ENCODE measurements at regions not wholly inside any gene's neighbourhood (a gene's known extent, or its start where the extent isn't known, plus 50 kb on each side); places are given as distances from the start of the nearest gene placed in this dataset.

DNA sequence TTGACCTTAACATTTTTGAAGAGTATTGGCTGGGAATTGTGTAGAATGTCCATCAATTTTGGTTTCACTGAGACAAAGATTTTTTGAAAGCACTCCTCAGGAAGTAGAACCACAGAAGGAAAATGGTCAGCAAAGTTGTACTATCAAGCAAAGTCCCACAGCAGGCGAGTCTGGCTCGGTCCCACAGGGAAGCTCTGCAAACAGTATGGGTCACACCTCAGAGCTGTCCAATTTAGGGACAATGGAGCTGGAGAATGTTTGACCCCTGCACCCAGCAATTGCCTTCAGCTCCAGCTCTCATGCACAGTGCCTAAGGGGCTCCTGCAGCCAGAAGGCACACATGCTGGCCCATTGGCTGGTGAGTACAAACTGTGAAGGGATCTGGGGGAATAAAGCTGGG lies 147.0 kb downstream of the MAFB start:
- DNase-seq (ENCODE audit: low read depth in 2 of 2), result no peak

DNA sequence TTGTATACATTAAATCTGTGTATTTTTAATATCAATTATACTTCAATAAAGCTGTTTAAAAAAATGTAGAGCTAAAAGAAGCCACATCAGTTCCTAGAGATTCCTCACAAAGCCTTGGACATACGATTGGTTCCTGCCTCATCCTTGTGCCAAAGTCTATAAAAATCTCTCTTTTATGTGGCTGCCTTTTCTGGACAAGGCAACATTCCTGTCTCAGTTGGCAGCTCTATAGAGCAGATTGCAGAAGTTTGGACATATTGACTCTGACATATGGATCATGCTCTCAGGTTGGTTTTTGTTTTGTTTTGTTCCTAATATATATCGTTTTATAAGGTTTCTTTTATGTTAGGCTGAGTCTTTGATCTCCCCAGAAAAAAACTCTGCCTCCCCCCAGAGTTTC lies 148.9 kb downstream of the MAFB start:
- DNase-seq (ENCODE audit: low read depth in 2 of 2), result no peak

DNA sequence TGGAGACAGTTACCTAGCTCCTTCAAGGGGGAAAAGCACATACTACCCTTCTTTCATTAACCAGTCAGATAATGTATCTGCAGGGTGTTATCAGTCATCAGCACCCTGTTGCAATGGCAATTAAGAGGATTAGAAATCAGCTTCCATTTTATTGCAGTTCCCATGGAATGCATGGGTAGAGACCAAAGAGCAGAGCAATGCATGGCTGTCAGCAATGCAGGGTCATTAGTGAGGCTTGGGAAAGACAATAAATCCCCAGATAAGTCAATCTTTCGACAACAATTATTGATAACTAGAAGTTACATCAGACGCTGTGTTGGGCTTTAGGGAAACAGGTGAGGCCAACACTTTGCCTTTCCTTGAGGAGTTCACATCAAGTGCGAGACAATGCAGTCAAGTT lies 150.9 kb downstream of the MAFB start:
- no peak for DNase-seq (ENCODE audit: low read depth in 2 of 2)

DNA sequence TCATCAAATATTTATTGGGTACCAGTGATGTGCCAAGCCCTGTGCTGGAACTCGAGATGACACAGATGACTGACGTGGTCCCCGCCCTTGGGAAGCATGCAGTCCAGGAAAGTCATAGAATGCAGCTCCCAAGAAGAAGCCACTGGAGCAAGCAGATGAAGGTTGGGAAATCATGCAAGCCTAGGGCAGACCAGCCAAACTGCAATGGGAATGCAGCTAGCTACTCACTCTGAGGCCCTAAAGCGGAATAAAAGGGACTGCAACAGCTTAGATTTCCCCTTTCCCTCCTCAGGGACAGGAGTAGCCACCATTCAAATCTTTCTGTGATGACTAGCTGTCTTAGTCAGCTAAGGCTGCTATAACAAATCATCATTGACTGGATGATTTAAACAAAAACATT lies 152.2 kb downstream of the MAFB start:
- no peak for DNase-seq (ENCODE audit: low read depth in 2 of 2)

DNA sequence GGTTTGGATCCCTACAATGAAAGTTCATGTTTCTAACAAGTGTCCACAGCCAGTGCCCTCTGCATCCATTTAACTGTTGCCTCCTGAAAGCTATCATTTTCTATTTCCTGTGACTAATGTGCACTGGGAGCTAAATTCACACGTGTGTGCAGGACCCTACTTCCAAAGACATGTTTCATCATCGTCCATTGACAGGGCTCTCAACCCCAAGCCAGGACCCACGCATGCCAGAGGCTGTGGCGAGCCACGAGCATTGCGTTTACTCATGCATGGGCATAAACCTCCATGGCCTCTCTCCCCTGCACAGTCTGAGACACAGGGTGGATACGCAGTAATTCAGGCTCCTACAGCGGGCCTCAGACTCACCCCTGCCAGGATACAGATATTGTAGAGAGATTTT lies 153.2 kb downstream of the MAFB start:
- no peak for DNase-seq (ENCODE audit: low read depth in 2 of 2)

DNA sequence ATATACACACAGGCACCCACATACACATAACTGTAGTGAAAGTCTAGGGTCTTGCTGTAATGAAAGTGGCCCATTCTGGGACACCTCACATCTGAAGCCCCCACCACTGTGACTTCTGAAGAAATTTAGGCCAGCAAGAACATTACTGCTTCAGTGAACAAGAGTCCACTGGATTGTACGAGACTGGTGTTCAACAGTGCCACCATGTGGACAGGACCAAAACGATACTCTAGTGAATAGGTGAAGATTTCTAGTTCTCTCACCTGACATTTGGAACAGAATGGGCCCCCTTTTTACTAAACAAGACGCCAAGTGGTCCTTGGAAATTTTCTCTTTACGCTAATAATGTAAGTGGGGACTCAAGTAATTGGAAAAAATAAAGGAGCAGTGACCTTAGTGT lies 156.9 kb downstream of the MAFB start:
- DNase-seq (ENCODE audit: low read depth in 2 of 2), result peak in 1 of 2 experiments; percentile 2

DNA sequence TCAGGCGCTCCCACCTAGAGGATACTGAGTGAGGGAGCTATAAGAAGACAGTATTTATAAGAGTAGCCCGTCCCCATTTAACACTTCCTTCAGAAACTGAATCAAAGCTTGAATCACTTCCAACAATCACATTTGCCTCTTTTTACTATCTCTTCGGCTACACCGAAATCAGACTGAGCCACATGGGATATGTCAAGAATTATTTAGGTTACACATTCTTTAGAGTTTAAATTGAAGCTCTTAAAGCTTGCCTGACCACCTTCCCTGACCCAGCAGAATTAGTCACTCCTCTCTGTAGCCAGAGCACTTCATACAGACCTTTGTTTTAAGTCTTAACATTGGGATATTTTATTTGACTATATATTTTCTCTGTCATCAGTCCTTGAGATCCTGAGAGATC lies 163.7 kb downstream of the MAFB start:
- DNase-seq (ENCODE audit: low read depth in 2 of 2), result no peak

DNA sequence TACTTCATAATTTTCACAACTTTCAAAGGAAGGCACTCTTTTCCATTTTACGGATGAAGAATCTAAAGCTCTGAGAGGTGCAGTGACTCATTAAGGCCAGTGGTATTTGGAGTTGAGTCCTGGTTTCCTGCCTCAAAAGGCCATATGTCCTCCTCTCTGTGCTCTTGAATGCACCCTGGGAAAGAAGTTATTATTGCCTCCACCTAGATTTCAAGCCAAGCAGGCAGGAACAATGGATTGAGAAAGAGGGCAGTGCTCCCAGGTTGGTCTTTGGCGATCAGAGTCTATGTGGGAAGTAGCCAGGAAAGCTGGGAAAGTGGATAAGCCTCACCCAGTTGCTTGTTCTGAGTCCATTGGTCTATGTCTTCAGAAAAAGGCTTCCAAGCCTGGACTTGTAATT lies 165.0 kb downstream of the MAFB start:
- no peak for DNase-seq (ENCODE audit: low read depth in 2 of 2)

DNA sequence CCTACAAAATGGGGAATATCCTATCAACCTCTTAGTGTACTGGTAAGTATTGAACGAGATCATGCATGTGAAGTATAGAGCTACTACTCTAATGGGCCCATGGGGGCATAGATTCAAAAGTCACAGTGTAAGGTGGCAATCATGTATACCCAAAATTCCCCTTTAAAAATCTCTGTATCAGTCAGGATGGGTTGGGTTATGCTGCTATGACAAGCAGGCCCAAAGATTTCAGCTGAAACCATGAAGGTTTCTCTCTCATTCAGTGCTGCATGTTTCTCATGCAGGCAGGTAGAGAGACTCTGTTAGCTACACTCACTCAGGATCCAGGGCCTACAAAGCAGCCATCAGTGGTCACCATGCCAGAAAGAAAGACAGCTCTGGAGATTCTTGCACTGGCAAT lies 166.6 kb downstream of the MAFB start:
- DNase-seq (ENCODE audit: low read depth in 2 of 2), result no peak

DNA sequence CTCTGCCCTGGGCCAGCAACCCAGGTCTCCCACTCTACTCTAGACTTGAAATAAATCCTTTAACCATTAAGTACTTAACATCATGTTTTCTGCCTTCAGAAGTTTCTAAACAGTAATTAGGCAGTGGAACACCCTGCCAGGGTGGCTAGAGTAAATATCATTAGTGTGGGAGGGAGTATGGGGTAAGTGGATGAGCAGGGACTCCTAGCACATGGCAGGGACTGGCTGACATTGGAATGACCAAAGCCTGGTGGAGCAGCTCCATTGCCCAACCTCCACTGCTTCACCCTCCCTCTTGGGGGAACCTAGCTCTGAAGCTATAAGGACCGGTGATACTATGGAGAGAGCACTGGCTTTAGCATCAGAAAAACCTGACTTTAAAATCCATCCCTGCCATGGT lies 167.1 kb downstream of the MAFB start:
- no peak for DNase-seq (ENCODE audit: low read depth in 2 of 2)

DNA sequence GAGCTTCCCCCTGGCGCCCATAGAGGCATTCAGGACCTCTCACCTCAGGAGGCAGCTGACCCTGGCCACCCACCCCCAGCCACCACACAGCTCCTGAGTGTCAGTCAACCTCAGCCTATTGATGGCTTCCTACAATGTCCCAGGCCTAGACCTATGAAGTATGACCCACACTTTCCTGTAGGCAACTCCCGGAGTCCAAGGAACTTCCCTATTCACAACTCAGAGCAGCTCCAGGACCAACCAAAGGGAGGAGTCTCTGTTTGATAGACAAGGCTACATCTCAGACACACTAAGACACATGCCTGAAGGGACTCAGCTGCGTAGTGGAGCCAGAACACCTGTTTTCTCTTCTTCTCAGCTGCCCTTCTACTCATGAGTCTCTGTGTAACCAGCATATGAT lies 169.1 kb downstream of the MAFB start:
- DNase-seq (ENCODE audit: low read depth in 2 of 2), result no peak

DNA sequence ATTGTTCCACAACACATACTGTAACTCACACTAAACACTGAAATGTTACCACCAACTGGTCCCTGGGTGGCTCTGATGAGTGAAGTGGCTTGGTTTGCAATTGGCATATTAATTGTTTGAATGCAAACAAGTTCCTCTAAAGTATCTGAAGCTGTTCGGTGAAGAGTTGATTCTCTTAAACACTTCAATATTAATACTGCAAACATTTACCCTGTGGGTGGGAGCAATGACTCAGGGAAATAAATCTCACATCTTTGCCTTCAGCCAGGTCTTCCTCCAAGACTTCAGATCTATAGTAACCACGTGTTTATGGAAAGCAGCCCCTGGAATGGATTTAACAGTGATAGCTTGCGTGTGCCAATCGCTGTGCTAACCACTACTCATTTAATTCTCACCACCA lies 176.0 kb downstream of the MAFB start:
- DNase-seq (ENCODE audit: low read depth in 2 of 2), result no peak

DNA sequence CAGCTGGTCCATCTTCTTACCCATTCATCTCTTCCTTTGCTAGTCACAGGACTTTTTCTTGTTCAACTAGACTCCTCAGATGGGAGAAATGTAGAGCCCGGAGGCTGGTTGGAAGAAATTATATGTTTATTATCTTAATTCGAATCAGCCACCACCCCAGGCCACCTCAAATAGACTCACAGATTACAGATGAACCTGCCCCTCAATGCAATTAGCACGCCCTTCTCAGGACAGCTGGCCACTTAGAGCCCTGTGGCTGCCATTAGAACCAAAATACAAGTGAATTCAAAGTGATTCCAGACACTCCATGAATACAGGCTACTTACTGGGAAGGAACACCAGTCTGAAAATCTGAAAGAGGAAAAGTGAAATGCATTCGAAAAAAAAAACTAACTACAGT lies 176.4 kb downstream of the MAFB start:
- no peak for DNase-seq (ENCODE audit: low read depth in 2 of 2)

DNA sequence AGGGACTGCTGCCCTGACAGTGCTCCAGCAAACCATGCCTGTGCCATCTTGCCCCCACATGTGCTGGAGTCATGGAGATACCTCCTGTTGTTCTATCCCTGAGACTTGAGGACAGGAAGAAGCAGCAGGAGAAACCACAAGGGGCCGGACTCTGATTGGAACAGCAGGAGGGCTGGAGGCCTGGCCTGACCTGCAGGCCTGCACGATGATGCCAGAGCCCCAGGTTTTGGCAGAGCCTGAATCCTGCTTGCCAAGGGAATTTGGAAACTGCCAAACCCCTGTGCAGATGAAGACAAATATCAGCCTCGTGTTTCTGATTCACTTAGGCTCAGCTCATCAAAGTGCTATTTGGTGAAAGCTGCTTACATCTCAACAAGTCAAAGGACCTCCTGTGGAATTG lies 177.6 kb downstream of the MAFB start:
- no peak for DNase-seq (ENCODE audit: low read depth in 2 of 2)

DNA sequence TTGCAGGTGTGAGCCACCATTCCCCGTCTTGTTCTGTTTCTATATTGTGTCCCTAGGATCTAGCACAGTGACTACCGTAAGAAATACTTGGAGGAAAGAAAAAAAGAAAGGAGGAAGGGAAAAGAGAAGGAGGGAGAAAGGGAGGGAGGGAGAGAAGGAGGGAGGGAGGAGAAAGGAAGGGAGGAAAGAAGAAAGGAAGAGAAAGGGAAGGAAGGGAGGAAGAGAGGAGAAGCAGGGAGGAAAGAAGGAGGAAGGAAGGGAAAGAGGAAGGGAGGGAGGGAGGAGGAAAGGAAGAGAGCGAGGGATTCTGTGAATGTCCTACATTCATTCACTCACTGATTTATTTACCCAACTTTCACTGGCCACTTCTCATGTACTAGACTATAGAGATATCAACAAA lies 178.4 kb downstream of the MAFB start:
- DNase-seq (ENCODE audit: low read depth in 2 of 2), result no peak

DNA sequence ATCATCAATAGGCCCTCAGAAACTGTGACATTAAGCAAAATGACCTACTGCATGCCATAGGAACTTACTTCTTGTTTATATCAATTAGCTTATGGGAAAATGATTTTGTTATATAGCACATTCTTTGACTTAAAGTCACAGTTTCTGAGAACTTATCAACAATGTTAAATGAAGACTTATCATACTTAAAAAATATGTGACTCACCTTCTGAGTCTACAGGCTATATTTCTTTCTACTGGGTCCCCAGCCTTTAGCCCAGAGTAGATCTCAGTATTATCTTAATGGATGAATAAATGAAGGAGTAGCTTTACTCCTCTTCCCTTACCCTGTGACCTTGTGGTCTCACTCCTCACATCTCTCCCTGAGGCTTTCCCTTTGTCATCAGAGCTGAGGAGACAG lies 180.2 kb downstream of the MAFB start:
- DNase-seq (ENCODE audit: low read depth in 2 of 2), result no peak

DNA sequence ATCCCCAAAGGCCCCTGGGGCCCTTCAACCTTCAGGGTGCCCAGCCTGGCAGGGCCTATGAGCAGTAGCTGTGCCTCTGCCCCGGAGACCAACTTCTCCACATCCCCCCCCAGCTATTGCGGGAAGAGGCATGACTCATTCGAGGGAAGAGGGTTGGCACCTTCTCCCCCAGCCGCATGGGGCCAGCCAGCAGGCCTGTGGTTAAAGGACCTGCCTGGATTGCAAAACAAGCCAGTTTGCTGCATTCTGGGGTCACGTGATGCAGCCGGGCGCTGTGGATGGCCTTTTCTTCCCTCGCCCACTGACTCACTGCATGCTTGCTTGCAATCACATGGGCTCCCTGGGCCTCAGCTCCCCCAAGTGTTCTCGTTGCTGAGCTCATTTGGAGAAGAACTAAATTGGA lies 182.5 kb downstream of the MAFB start:
- DNase-seq (ENCODE audit: low read depth in 2 of 2), result peak in 1 of 2 experiments; percentile 0

DNA sequence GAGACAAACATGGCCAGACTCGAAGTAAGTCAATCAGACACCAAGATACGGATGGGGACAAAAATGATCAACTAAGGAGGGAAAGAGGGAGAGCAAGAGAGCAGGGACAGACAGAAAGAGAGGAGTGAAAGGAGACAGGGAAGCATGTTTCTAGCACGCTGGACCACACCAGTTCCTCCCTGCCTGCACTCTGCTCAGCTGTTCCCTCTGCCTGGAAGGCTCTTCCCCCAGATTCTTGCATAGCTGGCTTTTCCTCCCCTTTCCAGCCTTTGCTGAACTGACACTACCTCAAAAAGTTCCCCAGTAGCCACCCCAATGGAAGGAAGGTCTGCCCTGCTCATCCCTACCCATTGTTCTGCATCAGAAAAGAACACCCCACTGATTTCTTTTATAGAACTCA lies 185.9 kb downstream of the MAFB start:
- DNase-seq (ENCODE audit: low read depth in 2 of 2), result no peak

DNA sequence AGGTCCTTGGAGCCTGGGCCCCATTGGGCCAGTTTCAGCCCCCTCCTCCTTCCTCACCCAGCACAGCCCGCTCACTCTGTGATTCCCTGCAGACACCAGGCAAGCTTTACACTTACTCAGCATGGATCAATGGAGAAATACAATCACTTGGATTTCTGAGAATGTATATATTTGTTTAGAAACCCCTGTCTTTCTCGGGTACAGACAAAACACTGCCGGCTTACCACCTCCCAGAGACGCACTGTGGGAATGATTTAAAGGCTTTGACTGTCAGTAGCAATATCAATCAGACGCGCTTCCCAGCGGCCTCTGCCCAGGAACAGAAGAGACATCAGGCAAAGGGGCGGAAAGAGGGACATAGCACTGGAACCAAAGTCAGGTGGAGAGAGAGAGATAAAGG lies 186.5 kb downstream of the MAFB start:
- no peak for DNase-seq (ENCODE audit: low read depth in 2 of 2)

DNA sequence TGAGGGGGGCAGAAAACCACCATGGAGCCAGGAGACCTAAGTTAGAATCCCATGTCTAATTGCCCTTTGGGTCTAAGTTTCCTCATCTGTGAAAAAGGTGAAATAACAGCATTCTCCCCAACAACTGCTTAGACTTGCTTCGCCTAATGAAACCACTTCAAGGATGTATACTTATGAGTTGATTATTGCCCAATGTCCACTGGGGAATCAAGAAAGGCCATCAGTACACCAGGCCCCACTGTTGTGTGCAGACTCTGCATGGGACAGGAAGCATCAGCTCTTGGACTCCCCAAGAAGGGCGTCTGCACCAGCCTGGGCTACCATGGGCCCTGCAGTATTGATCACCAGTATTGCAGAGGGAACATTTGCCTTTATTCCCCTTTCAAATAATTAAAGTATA lies 189.6 kb downstream of the MAFB start:
- DNase-seq (ENCODE audit: low read depth in 2 of 2), result no peak

DNA sequence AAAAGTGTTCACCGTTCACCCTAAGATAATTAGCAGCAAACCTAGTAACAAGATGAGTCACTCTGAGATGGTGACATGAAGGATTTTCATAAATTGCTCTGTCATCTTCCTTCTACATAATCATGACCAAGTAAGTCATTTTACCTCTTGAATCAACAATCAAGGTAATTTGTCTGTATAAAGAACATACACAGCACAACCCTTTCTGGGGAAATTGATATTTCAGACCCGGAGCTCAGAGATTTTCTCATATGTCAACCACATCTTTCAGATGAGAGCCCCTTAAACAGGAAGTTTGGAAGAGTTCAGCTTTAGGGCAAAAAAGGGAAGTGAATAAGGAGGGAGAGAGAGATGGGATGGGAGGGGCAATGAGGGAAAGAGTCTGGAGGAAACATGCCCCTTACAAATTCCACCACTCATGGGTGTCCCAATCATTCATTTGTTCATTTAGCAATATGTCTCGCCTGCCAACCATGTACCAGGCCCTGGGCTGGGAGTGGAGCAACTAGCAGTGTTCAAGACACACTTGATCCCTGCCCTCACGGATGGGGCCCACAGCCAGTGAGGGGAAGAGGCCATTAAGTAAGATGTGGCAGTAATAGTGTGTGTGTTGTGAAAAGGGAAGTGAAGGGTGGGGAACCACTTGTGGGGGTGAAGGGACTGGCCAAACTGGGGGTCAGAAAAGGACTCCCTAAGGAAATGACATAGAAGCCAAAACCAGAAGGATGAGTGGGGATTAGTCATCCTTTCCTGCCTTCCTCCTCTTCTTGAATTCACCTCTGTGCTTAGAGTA lies 190.9 kb downstream of the MAFB start:
- no peak for DNase-seq (ENCODE audit: low read depth in 2 of 2)

DNA sequence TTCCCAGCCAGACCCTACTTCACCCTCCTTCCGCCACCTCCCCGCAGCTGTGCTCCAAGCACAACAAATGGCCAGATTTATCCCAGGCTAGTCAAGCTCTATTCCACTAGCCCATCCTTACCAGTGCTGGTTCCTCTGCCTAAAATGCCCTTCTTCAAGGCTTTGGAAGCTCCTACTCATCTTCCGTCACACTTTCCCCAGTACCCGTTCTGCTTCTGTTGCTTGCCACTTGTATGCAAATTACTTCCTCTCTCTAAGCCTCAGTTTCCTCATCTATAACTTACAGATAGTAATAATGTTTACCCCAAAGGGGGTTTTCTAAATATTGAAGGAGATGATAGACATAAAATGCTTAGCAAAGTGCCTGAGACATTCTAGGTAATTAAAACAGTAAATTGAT lies 193.1 kb downstream of the MAFB start:
- no peak for DNase-seq (ENCODE audit: low read depth in 2 of 2)

DNA sequence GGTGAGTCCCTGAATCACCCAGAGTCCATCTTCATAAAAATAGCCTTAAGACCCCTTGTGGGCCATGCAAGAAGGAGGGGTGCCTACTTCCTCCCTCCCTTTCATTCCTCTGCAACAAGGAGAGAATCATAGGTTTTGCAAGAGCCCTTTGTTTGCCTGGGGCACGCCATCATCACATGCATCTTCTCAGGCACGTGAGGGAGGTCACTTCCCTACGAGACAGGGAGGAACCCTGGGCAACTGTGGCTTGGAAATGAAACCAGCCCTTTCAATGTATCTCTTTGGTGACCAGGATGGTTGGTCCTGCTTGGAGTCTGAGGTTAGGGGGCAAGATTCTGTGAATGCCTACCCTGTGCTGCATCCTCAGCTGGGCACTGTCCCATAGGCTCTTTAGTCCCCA lies 194.8 kb downstream of the MAFB start:
- DNase-seq (ENCODE audit: low read depth in 2 of 2), result no peak

DNA sequence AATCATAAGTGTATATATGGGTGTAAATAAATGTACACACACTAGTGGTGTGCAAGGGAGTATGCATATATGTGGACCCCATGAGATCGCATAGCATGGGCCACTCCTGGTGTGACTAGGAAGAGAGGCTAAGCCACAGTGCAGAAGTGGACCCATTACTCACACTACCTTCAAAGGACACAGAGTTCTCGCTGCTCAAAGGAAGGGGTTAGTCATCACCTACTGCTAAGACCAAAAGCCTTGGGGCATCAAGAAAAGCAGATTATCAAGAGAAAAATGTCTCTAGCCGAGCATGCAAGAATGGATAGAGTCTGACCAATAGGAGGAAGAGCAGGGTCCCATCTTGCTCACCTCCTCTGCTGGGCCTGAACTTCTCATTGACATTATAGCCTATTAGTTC lies 195.5 kb downstream of the MAFB start:
- no peak for DNase-seq (ENCODE audit: low read depth in 2 of 2)
